ENCODE measurements at regions not wholly inside any gene's neighbourhood (a gene's known extent, or its start where the extent isn't known, plus 50 kb on each side); places are given as distances from the start of the nearest gene placed in this dataset.

- TF ChIP-seq USF1 (CRISPR knock-in tag; IDR thresholded peaks at IDR 0.05) (no peak), ATF6 (CRISPR knock-in tag; IDR thresholded peaks at IDR 0.05) (no peak)
Observed at GRCh38 chr5:118098716-118099115, 889.6 kb downstream of the DTWD2 start.
